K562 (cell line): ENCODE measurements at regions not wholly inside any gene's neighbourhood (a gene's known extent, or its start where the extent isn't known, plus 50 kb on each side); places are given as distances from the start of the nearest gene placed in this dataset.

Experiments
- ATAC-seq: fragments of 200-7000 bp; cut with Tn5 transposase; 3 replicates; pipeline ENCODE4 v1.9.1; 2020; ENCODE audit warnings: moderate library complexity
- BruUV-seq: library from RNA; stranded (reverse); fragments of 400-500 nt; replicated peaks from 2 replicates; lab custom pipeline; 2021; lab: Mats Ljungman, UMichigan
- CTCF ChIA-PET: fragments of 300-600 bp; formaldehyde crosslinking; extraction: SDS; loops from one replicate; lab custom pipeline; 2021; ENCODE audit warnings: low intra/inter-chr PET ratio; lab: Yijun Ruan, JAX
- POLR2A ChIA-PET: fragments of 300-600, 350-650 bp; sonication (Branson Sonifier 250); formaldehyde crosslinking; extraction: SDS; loops from one replicate; lab custom pipeline; 2021; ENCODE audit warnings: antibody characterized with exemption, inconsistent platforms; lab: Yijun Ruan, JAX
- DNase-seq, 4 experiments: peaks; one replicate each; pipeline versions ENCODE4 v3.0.0 to v3.0.0-alpha.2; 2011 to 2018; ENCODE audit warnings: low spot score in 3 of 4, mixed read lengths in 3 of 4; ENCODE audit errors: extremely low read depth in 1 of 4
- FAIRE-seq: peaks from 2 replicates; lab custom pipeline; 2011; peaks lifted over from hg19 to GRCh38; lab: Jason Lieb, UNC
- H2AFZ ChIP-seq: 2 replicates; pipeline ENCODE4 v1.6.0; 2011; ENCODE audit warnings: low read depth, low read length, control low read depth, inconsistent platforms
- H3K27ac ChIP-seq: fragments of 200-600 bp; 3 replicates; pipeline ENCODE4 v1.8.0; 2011; ENCODE audit warnings: low read depth, mild to moderate bottlenecking, control low read depth, inconsistent platforms, low read length, moderate library complexity, mixed read lengths; ENCODE audit errors: extremely low read depth
- H3K27me3 ChIP-seq, 2 experiments: fragments of 300-600 bp in 1 of 2; 2 replicates in 1 of 2; 3 replicates in 1 of 2; pipeline versions ENCODE4 v1.6.0 to v1.8.0; 2011; ENCODE audit warnings: inconsistent platforms in 2 of 2, low read length in 2 of 2, mild to moderate bottlenecking in 1 of 2, mixed read lengths in 1 of 2, moderate library complexity in 1 of 2; ENCODE audit not compliant: control insufficient read depth in 2 of 2, insufficient read depth in 2 of 2
- H3K36me3 ChIP-seq: fragments of 300-600 bp; 3 replicates; pipeline ENCODE4 v1.8.0; 2011; ENCODE audit warnings: mild to moderate bottlenecking, low read length, inconsistent platforms; ENCODE audit not compliant: control insufficient read depth, insufficient read depth
- H3K4me1 ChIP-seq, 2 experiments: fragments of 200-600 bp in 1 of 2; replicated peaks in 1 of 2; 2 replicates in 1 of 2; 3 replicates in 1 of 2; pipeline versions ENCODE4 v1.5.1 to v1.8.0; 2011; ENCODE audit warnings: inconsistent platforms in 2 of 2, low read length in 2 of 2, mild to moderate bottlenecking in 1 of 2, mixed read lengths in 1 of 2, moderate library complexity in 1 of 2; ENCODE audit not compliant: control insufficient read depth in 2 of 2, insufficient read depth in 2 of 2
- H3K4me2 ChIP-seq: 2 replicates; pipeline ENCODE4 v1.6.1; 2011; ENCODE audit warnings: low read length, control low read depth, inconsistent platforms, mixed read lengths; ENCODE audit not compliant: insufficient read depth
- H3K4me3 ChIP-seq: fragments of 200-600 bp; sonication (generic), shearing (Covaris generic); 2 replicates; pipeline ENCODE4 v1.5.1; 2016; ENCODE audit warnings: control low read depth, inconsistent platforms
- H3K79me2 ChIP-seq: fragments of 200-600 bp; 3 replicates; pipeline ENCODE4 v1.8.0; 2011; ENCODE audit warnings: low read length, inconsistent platforms; ENCODE audit not compliant: control insufficient read depth, insufficient read depth
- H3K9ac ChIP-seq, 2 experiments: 2 replicates each; pipeline versions ENCODE4 v1.6.0 to v1.6.1; 2011; ENCODE audit warnings: low read depth in 2 of 2, low read length in 2 of 2, control low read depth in 1 of 2, inconsistent platforms in 1 of 2, mild to moderate bottlenecking in 1 of 2, mixed read lengths in 1 of 2; ENCODE audit not compliant: insufficient read depth in 1 of 2
- H3K9me1 ChIP-seq: one replicate; pipeline ENCODE4 v1.6.0; 2011; ENCODE audit warnings: inconsistent platforms, mild to moderate bottlenecking, low read length, moderate library complexity; ENCODE audit not compliant: control insufficient read depth, insufficient read depth
- H3K9me3 ChIP-seq: replicated peaks from 2 replicates; pipeline ENCODE4 v1.5.1; 2011; ENCODE audit warnings: low read depth, low read length, inconsistent platforms; ENCODE audit not compliant: control insufficient read depth, insufficient read depth
- H4K20me1 ChIP-seq: replicated peaks from 2 replicates; pipeline ENCODE4 v1.6.1; 2011; ENCODE audit warnings: low read length, inconsistent platforms, mixed read lengths; ENCODE audit not compliant: control insufficient read depth, insufficient read depth
- BRD9 ChIP-seq: fragments of 450-650 bp; IDR thresholded peaks from 2 replicates; pipeline ENCODE4 v1.6.1; 2018; ENCODE audit warnings: low read depth; ENCODE audit not compliant: partially characterized antibody
- CBX8 ChIP-seq: fragments of 200-600 bp; sonication (generic); IDR thresholded peaks from 2 replicates; pipeline ENCODE4 v1.6.1; 2012; ENCODE audit warnings: borderline replicate concordance, mixed run types, low read depth, mild to moderate bottlenecking, moderate library complexity, mixed read lengths, low read length, control low read depth, inconsistent platforms; ENCODE audit not compliant: poor library complexity, severe bottlenecking; ENCODE audit errors: extremely low read depth
- CREB1 ChIP-seq, 2 experiments: sonication (generic) in 1 of 2; formaldehyde crosslinking in 1 of 2; IDR thresholded peaks; 2 replicates each; pipeline versions ENCODE4 v1.6.1 to v1.8.0; 2012 to 2022; ENCODE audit warnings: inconsistent platforms in 1 of 2, mild to moderate bottlenecking in 1 of 2, missing genetic modification reagents in 1 of 2, moderate library complexity in 1 of 2
- FOXJ2 ChIP-seq: fragments of 200-800 bp; sonication (Bioruptor generic); IDR thresholded peaks from 2 replicates; pipeline ENCODE4 v1.6.1; 2016; ENCODE audit warnings: missing genetic modification characterization, missing compliant biosample characterization
- FOXP1 ChIP-seq: sonication (generic); formaldehyde crosslinking; IDR thresholded peaks from 2 replicates; pipeline ENCODE4 v1.8.0; 2022; ENCODE audit warnings: mild to moderate bottlenecking, missing genetic modification reagents
- HINFP ChIP-seq: fragments of 450-650 bp; conservative IDR thresholded peaks from 2 replicates; pipeline ENCODE4 v1.6.1; 2016; ENCODE audit warnings: missing genetic modification characterization, low read depth, mild to moderate bottlenecking, control low read depth, missing compliant biosample characterization
- KAT8 ChIP-seq: fragments of 450-650 bp; IDR thresholded peaks from 2 replicates; pipeline ENCODE4 v1.6.1; 2016; ENCODE audit warnings: low read depth, mild to moderate bottlenecking
- KLF6 ChIP-seq: fragments of 250-450 bp; sonication (Bioruptor Pico); IDR thresholded peaks from 2 replicates; pipeline ENCODE4 v1.4.0; 2020; ENCODE audit warnings: mild to moderate bottlenecking, moderate library complexity, borderline replicate concordance
- NFXL1 ChIP-seq: fragments of 450-650 bp; formaldehyde crosslinking; IDR thresholded peaks from 2 replicates; pipeline ENCODE4 v1.4.0; 2021; ENCODE audit warnings: mild to moderate bottlenecking
- POLR2G ChIP-seq: fragments of 200-400 bp; formaldehyde crosslinking; IDR thresholded peaks from 2 replicates; pipeline ENCODE4 v1.6.1; 2017; ENCODE audit warnings: low read depth, mild to moderate bottlenecking, antibody characterized with exemption, low read length, moderate library complexity
- SIN3B ChIP-seq: fragments of 450-650 bp; IDR thresholded peaks from 2 replicates; pipeline ENCODE4 v1.6.1; 2017; ENCODE audit warnings: low read depth, mild to moderate bottlenecking, moderate library complexity
- SRSF3 ChIP-seq: fragments of 200-400 bp; formaldehyde crosslinking; IDR thresholded peaks from 2 replicates; pipeline ENCODE4 v1.6.1; 2016; ENCODE audit warnings: mild to moderate bottlenecking, low read length, moderate library complexity; ENCODE audit not compliant: insufficient read depth
- ZNF212 ChIP-seq: fragments of 450-650 bp; formaldehyde crosslinking; IDR thresholded peaks from 2 replicates; pipeline ENCODE4 v1.4.0; 2020; ENCODE audit warnings: mild to moderate bottlenecking
- ZNF449 ChIP-seq: fragments of 250-450 bp; sonication (Bioruptor Pico); IDR thresholded peaks from 2 replicates; pipeline ENCODE4 v1.8.0; 2022; ENCODE audit warnings: moderate library complexity, mild to moderate bottlenecking, inconsistent platforms
- ZNF583 ChIP-seq: fragments of 250-450 bp; sonication (Bioruptor Pico); IDR thresholded peaks from 2 replicates; pipeline ENCODE4 v1.4.0; 2020
- WGBS: fragments of 100-300 bp; shearing (Covaris generic); methylation state at CpG from one replicate; pipeline ENCODE4 v1.1.6; 2016; ENCODE audit warnings: low coverage, mixed read lengths; ENCODE audit not compliant: insufficient coverage; ENCODE audit errors: missing lambda C conversion rate; 5-methylcytosine and 5-hydroxymethylcytosine counted together
- in situ Hi-C: fragments of 300-500 bp; cut with MboI; formaldehyde crosslinking; loops from 4 replicates; pipeline ENCODE4 v1.15.0; 2018; ENCODE audit warnings: inconsistent platforms, mixed read lengths
- intact Hi-C: fragments of 100-400 bp; cut with micrococcal nuclease; formaldehyde crosslinking; loops from 2 replicates; pipeline ENCODE4 v1.14.2; 2022
- TF ChIP-seq, protein P1 (sequence below): fragments of 150-350 bp; IDR thresholded peaks from 2 replicates; pipeline ENCODE4 v1.6.1; 2014; ENCODE audit warnings: low read depth, mild to moderate bottlenecking, low read length, borderline replicate concordance

DNA sequence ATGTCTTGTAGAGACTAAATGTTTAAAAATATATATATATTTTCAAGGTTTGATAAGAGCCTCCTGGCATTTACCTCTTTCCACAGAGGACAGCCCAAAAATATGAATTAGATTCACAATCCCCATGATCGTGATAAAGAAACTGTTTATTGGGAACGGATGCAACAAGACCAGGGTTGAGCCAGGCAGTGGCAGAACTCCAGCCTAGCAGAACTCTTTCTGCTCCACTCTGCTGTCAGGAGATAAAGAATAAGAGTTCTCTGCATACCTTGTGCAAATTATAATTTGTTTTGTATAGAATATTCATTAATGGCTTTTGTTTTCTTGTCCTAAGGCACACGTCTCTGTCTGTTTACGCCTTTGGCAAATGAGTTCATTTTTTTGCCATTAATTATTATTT is 472.2 kb downstream of the TUSC1 start:
- H3K9ac ChIP-seq, result no peak overlapping the region
- intact Hi-C loops (no loop called here), in situ Hi-C loops (no loop called here)
- H3K36me3 ChIP-seq, result no peaks in the 10 kb centered on the region
- ChIA-PET CTCF (no interaction called here), POLR2A (no interaction called here)
- no peaks in the 10 kb centered on the region for H3K4me1 ChIP-seq
- no peaks in the 10 kb centered on the region for H3K79me2 ChIP-seq
- BruUV-seq, result no TSS peak
- H3K9me3 ChIP-seq, result no peaks in the 10 kb centered on the region
- WGBS, result no CpG with 5 or more reads among the region's 4 CpGs
- no peaks in the 10 kb centered on the region for H3K9me1 ChIP-seq
- H3K27ac ChIP-seq, result no peak overlapping the region
- H2AFZ ChIP-seq, result no peak overlapping the region
- TF ChIP-seq KLF6 (CRISPR knock-in tag) (no peak), FOXP1 (CRISPR knock-in tag) (no peak), CBX8 (no peak), POLR2G (no peak), HINFP (no peak), ZNF583 (no peak), SIN3B (no peak), BRD9 (no peak), KAT8 (no peak), ZNF449 (CRISPR knock-in tag) (no peak), SRSF3 (no peak), FOXJ2 (tag) (no peak), CREB1 (IDR thresholded peaks at IDR 0.05) (no peak), CREB1 (CRISPR knock-in tag; IDR thresholded peaks at IDR 0.05) (no peak), ZNF212 (CRISPR knock-in tag) (no peak), NFXL1 (CRISPR knock-in tag) (no peak)
- TF ChIP-seq, protein P1, sequence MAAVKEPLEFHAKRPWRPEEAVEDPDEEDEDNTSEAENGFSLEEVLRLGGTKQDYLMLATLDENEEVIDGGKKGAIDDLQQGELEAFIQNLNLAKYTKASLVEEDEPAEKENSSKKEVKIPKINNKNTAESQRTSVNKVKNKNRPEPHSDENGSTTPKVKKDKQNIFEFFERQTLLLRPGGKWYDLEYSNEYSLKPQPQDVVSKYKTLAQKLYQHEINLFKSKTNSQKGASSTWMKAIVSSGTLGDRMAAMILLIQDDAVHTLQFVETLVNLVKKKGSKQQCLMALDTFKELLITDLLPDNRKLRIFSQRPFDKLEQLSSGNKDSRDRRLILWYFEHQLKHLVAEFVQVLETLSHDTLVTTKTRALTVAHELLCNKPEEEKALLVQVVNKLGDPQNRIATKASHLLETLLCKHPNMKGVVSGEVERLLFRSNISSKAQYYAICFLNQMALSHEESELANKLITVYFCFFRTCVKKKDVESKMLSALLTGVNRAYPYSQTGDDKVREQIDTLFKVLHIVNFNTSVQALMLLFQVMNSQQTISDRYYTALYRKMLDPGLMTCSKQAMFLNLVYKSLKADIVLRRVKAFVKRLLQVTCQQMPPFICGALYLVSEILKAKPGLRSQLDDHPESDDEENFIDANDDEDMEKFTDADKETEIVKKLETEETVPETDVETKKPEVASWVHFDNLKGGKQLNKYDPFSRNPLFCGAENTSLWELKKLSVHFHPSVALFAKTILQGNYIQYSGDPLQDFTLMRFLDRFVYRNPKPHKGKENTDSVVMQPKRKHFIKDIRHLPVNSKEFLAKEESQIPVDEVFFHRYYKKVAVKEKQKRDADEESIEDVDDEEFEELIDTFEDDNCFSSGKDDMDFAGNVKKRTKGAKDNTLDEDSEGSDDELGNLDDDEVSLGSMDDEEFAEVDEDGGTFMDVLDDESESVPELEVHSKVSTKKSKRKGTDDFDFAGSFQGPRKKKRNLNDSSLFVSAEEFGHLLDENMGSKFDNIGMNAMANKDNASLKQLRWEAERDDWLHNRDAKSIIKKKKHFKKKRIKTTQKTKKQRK, result no peak
- no peak for FAIRE-seq
- H3K4me2 ChIP-seq, result no peak overlapping the region
- H3K4me3 ChIP-seq, result no peak overlapping the region
- no peaks in the 10 kb centered on the region for H3K27me3 ChIP-seq
- DNase-seq, result no peak
- H4K20me1 ChIP-seq, result no peaks in the 10 kb centered on the region
- ATAC-seq, result no peak
